ENCODE measurements at regions not wholly inside any gene's neighbourhood (a gene's known extent, or its start where the extent isn't known, plus 50 kb on each side); places are given as distances from the start of the nearest gene placed in this dataset.

DNA sequence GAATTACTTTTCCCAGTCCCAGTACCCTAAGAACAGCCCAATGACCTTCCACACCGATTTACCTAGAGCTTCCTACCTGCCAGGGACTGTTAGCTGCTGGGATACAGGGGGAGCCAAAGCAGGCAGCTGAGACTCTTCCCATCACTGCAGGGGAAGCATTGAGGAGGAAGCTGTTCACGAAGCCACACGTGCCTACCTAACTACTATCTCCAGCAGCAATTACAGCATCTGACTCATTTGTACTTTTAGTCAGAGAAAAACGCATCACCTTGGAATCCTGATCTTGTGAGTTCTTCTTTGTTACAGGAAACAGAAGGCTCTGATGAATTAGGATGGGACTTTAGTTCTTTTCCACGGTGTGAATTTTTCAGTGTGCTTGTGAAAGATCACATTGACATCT, 113.7 kb upstream of the DHX40 start:
- Mint-ChIP-seq H3K4me3 (no peak overlapping the region), H3K27ac (no peak overlapping the region), H3K4me1 (peaks cover 10% of the 10 kb centered on the region), H3K36me3 (ENCODE audit: low read depth) (no peaks in the 10 kb centered on the region), H3K27me3 (ENCODE audit: low read depth, poor library complexity) (peaks cover 10% of the 10 kb centered on the region), H3K9me3 (no peaks in the 10 kb centered on the region)
- TF ChIP-seq, protein P1, sequence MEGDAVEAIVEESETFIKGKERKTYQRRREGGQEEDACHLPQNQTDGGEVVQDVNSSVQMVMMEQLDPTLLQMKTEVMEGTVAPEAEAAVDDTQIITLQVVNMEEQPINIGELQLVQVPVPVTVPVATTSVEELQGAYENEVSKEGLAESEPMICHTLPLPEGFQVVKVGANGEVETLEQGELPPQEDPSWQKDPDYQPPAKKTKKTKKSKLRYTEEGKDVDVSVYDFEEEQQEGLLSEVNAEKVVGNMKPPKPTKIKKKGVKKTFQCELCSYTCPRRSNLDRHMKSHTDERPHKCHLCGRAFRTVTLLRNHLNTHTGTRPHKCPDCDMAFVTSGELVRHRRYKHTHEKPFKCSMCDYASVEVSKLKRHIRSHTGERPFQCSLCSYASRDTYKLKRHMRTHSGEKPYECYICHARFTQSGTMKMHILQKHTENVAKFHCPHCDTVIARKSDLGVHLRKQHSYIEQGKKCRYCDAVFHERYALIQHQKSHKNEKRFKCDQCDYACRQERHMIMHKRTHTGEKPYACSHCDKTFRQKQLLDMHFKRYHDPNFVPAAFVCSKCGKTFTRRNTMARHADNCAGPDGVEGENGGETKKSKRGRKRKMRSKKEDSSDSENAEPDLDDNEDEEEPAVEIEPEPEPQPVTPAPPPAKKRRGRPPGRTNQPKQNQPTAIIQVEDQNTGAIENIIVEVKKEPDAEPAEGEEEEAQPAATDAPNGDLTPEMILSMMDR (IDR thresholded peaks at IDR 0.05): no peak
- DNase-seq: no peak

DNA sequence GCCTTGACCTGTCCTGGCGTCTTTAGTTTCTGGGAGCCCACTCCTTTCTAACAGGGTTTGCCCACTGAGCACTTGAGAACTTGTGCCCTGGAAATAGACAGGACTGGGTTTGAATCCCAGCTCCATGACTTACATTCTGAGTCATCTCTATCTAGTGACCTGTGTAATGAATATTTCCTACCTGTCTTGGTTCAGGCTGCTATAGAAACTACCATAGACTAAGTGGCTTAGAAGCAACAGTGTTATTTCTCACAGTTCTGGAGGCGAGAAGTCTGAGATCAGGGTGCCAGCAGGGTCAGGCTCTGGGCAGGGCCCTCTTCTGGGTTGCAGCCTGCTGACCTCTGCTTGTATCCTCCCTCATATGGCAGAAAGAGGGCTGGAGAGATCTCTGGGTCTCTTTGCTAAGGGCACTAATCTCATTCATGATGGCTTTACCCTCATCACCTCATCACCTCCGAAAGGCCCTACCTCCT, 110.7 kb upstream of the DHX40 start:
- DNase-seq: no peak
- peaks cover 10% of the 10 kb centered on the region for H3K27me3 Mint-ChIP-seq (ENCODE audit: low read depth, poor library complexity)
- TF ChIP-seq, protein P1 (IDR thresholded peaks at IDR 0.05): no peak
- H3K36me3 Mint-ChIP-seq (ENCODE audit: low read depth): no peaks in the 10 kb centered on the region
- no peaks in the 10 kb centered on the region for H3K9me3 Mint-ChIP-seq
- H3K27ac Mint-ChIP-seq: no peak overlapping the region
- no peak overlapping the region for H3K4me3 Mint-ChIP-seq
- peaks cover 10% of the 10 kb centered on the region for H3K4me1 Mint-ChIP-seq

GRCh38 chr17:59456428-59456827, 109.0 kb upstream of the DHX40 start:
- Mint-ChIP-seq H3K9me3 (no peaks in the 10 kb centered on the region), H3K27me3 (ENCODE audit: low read depth, poor library complexity) (peaks cover 11% of the 10 kb centered on the region), H3K4me1 (peaks cover 10% of the 10 kb centered on the region), H3K36me3 (ENCODE audit: low read depth) (no peaks in the 10 kb centered on the region), H3K4me3 (no peak overlapping the region), H3K27ac (no peak overlapping the region)
- TF ChIP-seq, protein P1 (IDR thresholded peaks at IDR 0.05): no peak
- no peak for DNase-seq

DNA sequence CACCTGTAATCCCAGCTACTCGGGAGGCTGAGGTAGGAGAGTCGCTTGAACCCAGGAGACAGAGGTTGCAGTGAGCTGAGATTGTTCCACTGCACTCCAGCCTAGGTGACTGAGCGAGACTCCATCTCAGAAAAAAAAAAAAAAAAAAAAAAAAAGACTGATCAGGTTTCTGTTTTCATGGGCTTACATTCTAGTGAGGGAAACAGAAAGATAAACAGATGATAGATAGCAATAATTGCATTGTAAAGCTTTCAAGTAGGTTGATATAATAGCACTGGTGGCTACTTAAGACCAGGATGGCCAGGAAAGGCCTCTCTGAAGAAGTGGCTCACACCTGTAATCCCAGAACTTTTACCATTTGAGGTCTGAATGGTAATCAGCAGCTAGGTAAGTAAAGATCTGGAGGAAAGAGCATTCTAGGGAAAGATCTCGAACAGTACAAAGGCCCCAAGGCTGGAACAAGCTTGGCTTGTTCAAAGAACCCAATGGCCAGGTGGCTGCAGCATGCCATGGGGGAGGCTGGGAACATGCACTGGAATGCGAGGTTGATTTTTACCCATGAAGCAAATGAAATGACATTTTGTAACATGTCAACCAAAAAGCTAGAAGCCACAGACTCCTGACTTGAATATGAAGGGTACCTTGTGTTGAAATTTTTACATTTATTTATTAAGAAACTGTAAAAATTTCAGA, 108.3 kb upstream of the DHX40 start:
- Mint-ChIP-seq H3K36me3 (ENCODE audit: low read depth) (no peaks in the 10 kb centered on the region), H3K4me1 (peaks cover 10% of the 10 kb centered on the region), H3K27ac (no peak overlapping the region), H3K27me3 (ENCODE audit: low read depth, poor library complexity) (peaks cover 9% of the 10 kb centered on the region), H3K9me3 (no peaks in the 10 kb centered on the region), H3K4me3 (no peak overlapping the region)
- TF ChIP-seq, protein P1 (IDR thresholded peaks at IDR 0.05): no peak
- no peak for DNase-seq

DNA sequence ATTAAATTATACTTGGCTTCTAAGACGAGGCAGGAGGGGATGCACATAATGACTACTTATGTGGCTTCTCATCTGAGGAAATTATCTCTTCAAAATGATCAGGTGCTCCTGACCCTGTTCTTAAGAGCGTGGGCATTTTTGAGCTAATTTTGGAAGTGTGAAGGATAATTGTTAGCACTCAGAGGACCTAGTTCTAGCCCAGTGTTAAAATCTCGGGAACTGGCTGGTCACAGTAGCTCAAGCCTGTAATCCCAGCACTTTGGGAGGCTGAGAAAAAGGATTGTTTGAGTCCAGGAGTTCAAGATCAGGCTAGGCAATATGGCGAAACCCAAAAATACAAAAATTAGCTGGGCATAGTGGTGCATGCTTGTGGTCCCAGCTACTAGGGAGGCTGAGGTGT, 103.0 kb upstream of the DHX40 start:
- TF ChIP-seq, protein P1 (IDR thresholded peaks at IDR 0.05): no peak
- no peak overlapping the region for H3K27ac Mint-ChIP-seq
- DNase-seq: no peak
- no peaks in the 10 kb centered on the region for H3K4me1 Mint-ChIP-seq
- H3K36me3 Mint-ChIP-seq (ENCODE audit: low read depth): no peaks in the 10 kb centered on the region
- H3K4me3 Mint-ChIP-seq: no peak overlapping the region
- H3K9me3 Mint-ChIP-seq: no peaks in the 10 kb centered on the region
- peaks cover 12% of the 10 kb centered on the region for H3K27me3 Mint-ChIP-seq (ENCODE audit: low read depth, poor library complexity)

GRCh38 chr17:59464246-59464645, 101.2 kb upstream of the DHX40 start:
- Mint-ChIP-seq H3K9me3 (no peaks in the 10 kb centered on the region), H3K36me3 (ENCODE audit: low read depth) (no peaks in the 10 kb centered on the region), H3K4me3 (no peak overlapping the region), H3K27ac (no peak overlapping the region), H3K27me3 (ENCODE audit: low read depth, poor library complexity) (peaks cover 12% of the 10 kb centered on the region), H3K4me1 (no peaks in the 10 kb centered on the region)
- TF ChIP-seq, protein P1 (IDR thresholded peaks at IDR 0.05): no peak
- no peak for DNase-seq
